HEK293T (cell line): ENCODE measurements at regions not wholly inside any gene's neighbourhood (a gene's known extent, or its start where the extent isn't known, plus 50 kb on each side); places are given as distances from the start of the nearest gene placed in this dataset.

Experiments used
- HDGF ChIP-seq: fragments of 450-650 bp; IDR thresholded peaks from 2 replicates; pipeline ENCODE4 v1.6.1; 2017; ENCODE audit warnings: antibody characterized with exemption, borderline replicate concordance
- SUZ12 ChIP-seq: fragments of 450-650 bp; IDR thresholded peaks from 2 replicates; pipeline ENCODE4 v1.6.1; 2016; ENCODE audit warnings: mild to moderate bottlenecking

DNA sequence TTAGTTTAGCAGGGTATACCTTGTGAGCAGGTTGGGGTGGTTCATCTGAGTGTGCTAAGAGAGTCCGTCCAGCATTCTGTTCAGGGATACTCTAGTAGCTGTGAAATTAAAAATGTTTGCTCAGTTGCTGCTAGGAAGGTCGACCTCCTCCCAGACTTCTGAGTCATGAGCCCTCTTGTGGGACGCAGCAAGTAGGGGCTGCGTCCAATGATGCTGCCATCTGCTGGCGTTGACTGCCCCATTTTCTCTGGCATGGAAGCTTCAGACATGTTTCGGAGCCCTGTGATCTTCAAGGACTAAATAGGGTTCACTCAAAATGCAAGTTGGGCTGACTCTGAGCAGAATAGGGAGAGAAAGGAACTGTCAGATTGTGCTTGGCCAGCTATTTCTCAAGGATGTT is 201.0 kb upstream of the ARSJ start:
- TF ChIP-seq HDGF (no peak), SUZ12 (no peak)
